ENCODE measurements at regions not wholly inside any gene's neighbourhood (a gene's known extent, or its start where the extent isn't known, plus 50 kb on each side); places are given as distances from the start of the nearest gene placed in this dataset.

DNA sequence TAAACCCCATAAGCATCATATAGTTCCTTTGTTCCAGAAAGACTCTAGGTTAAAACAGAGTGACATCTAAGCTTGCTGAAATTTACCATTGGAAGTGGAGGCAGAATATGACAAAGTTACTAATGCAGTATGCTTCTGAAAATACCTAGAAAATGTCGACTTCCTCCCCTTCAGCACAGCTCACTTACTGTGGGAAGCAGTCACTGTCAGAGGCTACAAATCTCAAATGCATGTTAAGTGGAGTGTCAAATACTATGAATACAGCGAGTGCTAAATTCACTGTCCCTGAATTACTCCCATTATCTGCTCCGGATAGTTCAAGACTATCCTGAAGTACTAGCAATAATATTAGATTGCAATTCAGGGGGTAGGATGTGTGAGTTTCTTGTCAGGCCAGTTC lies 1454.6 kb downstream of the AACS start:
- TF ChIP-seq, protein P1, sequence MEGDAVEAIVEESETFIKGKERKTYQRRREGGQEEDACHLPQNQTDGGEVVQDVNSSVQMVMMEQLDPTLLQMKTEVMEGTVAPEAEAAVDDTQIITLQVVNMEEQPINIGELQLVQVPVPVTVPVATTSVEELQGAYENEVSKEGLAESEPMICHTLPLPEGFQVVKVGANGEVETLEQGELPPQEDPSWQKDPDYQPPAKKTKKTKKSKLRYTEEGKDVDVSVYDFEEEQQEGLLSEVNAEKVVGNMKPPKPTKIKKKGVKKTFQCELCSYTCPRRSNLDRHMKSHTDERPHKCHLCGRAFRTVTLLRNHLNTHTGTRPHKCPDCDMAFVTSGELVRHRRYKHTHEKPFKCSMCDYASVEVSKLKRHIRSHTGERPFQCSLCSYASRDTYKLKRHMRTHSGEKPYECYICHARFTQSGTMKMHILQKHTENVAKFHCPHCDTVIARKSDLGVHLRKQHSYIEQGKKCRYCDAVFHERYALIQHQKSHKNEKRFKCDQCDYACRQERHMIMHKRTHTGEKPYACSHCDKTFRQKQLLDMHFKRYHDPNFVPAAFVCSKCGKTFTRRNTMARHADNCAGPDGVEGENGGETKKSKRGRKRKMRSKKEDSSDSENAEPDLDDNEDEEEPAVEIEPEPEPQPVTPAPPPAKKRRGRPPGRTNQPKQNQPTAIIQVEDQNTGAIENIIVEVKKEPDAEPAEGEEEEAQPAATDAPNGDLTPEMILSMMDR (conservative IDR thresholded peaks at IDR 0.05) = no peak
- TF ChIP-seq EZH2 (IDR thresholded peaks at IDR 0.05; ENCODE audit: low read depth) = no peak
